GM06990 (cell line): ENCODE measurements at regions not wholly inside any gene's neighbourhood (a gene's known extent, or its start where the extent isn't known, plus 50 kb on each side); places are given as distances from the start of the nearest gene placed in this dataset.

Experiments used
- DNase-seq: peaks from one replicate; pipeline ENCODE4 v3.0.0-alpha.2; 2011; ENCODE audit not compliant: insufficient read length; ENCODE audit errors: extremely low read depth
- H3K27me3 ChIP-seq: replicated peaks from 2 replicates; pipeline ENCODE4 v1.6.0; 2011; ENCODE audit warnings: low read length; ENCODE audit not compliant: control insufficient read depth, insufficient read depth
- H3K36me3 ChIP-seq: 2 replicates; pipeline ENCODE4 v1.5.1; 2011; ENCODE audit warnings: low read length; ENCODE audit not compliant: control insufficient read depth, insufficient read depth
- H3K4me3 ChIP-seq: replicated peaks from 2 replicates; pipeline ENCODE4 v1.5.1; 2011; ENCODE audit warnings: low read depth, mild to moderate bottlenecking, control low read depth, low read length
- TF ChIP-seq, protein P1 (sequence below): IDR thresholded peaks from 2 replicates; pipeline ENCODE4 v1.5.1; 2011; ENCODE audit warnings: low read length, control low read depth, mild to moderate bottlenecking, inconsistent platforms; ENCODE audit not compliant: insufficient read depth, poor library complexity, severe bottlenecking

- no peaks in the 10 kb centered on the region for H3K27me3 ChIP-seq
- H3K4me3 ChIP-seq = no peak overlapping the region
- H3K36me3 ChIP-seq = no peaks in the 10 kb centered on the region
- DNase-seq = no peak
- TF ChIP-seq, protein P1, sequence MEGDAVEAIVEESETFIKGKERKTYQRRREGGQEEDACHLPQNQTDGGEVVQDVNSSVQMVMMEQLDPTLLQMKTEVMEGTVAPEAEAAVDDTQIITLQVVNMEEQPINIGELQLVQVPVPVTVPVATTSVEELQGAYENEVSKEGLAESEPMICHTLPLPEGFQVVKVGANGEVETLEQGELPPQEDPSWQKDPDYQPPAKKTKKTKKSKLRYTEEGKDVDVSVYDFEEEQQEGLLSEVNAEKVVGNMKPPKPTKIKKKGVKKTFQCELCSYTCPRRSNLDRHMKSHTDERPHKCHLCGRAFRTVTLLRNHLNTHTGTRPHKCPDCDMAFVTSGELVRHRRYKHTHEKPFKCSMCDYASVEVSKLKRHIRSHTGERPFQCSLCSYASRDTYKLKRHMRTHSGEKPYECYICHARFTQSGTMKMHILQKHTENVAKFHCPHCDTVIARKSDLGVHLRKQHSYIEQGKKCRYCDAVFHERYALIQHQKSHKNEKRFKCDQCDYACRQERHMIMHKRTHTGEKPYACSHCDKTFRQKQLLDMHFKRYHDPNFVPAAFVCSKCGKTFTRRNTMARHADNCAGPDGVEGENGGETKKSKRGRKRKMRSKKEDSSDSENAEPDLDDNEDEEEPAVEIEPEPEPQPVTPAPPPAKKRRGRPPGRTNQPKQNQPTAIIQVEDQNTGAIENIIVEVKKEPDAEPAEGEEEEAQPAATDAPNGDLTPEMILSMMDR = no peak
Measured at GRCh38 chr5:125564317-125564975, 818.0 kb upstream of the ZNF608 start.

DNA sequence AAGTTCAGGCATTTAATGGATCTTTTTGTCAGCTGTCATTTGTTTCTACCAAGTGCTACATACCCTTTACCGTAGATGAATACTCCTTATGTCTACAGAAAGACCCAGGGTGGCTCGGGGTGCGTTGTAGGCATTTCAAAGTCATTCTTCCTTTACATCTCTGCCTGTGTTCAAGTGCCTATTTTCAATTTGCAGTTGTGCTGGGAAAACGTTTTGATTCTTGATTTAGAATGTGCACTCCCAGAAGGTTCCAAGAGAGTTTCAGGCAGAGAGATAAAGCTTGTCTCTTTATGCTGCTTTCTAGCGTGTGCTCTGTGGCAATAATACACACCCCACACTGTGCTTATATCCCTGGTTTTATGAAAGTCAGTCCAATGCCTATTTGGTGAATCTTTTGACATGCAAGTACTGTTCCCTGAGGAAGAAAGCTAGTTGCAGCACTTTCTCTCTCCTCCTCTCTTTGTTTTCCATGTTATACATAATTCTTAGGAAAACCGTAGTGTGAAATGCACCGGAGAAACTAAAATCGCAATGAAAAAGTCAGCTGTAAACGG lies 828.1 kb upstream of the ZNF608 start:
- no peaks in the 10 kb centered on the region for H3K27me3 ChIP-seq
- H3K36me3 ChIP-seq = no peaks in the 10 kb centered on the region
- no peak overlapping the region for H3K4me3 ChIP-seq
- TF ChIP-seq, protein P1 = no peak
- DNase-seq = no peak

- Histone ChIP-seq H3K36me3 (no peaks in the 10 kb centered on the region), H3K4me3 (no peak overlapping the region), H3K27me3 (no peaks in the 10 kb centered on the region)
- TF ChIP-seq, protein P1 = no peak
- no peak for DNase-seq
Measured at GRCh38 chr5:125575171-125575890, 828.9 kb upstream of the ZNF608 start.

GRCh38 chr5:125575891-125576505 lies 829.6 kb upstream of the ZNF608 start:
- H3K27me3 ChIP-seq = no peaks in the 10 kb centered on the region
- TF ChIP-seq, protein P1 = no peak
- DNase-seq = no peak
- H3K4me3 ChIP-seq = no peak overlapping the region
- no peaks in the 10 kb centered on the region for H3K36me3 ChIP-seq

DNA sequence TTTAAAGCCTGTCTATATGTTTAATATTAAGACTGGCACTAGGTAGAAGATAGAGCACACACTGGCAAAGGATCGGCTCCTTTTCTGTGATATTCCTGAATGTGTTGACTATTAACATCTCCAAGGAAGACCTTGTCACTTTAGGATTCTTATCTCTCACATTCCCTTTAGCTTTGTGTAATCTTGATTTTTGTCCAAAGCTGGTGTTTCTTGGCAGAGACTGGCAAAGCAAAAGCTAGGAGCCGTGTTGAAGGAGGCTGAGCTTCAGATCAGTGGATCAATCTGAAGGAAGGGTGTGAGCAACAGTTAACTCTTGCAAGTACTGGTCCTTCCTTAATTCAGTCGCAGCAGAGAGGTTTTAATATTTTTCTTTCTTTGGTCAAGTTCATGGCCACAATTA lies 830.4 kb upstream of the ZNF608 start:
- TF ChIP-seq, protein P1 = no peak
- no peaks in the 10 kb centered on the region for H3K36me3 ChIP-seq
- H3K27me3 ChIP-seq = no peaks in the 10 kb centered on the region
- H3K4me3 ChIP-seq = no peak overlapping the region
- DNase-seq = no peak
